SU-DHL-6 (cell line): ENCODE measurements at regions not wholly inside any gene's neighbourhood (a gene's known extent, or its start where the extent isn't known, plus 50 kb on each side); places are given as distances from the start of the nearest gene placed in this dataset.
"Not testable (repeated sequence)": the region's sequence is repeated elsewhere in the genome, so short reads cannot be mapped to it uniquely, and the experiment has no call there.

ENCODE experiments used
- H2AFZ ChIP-seq: fragments of 200-600 bp; sonication (generic); 2 replicates; pipeline ENCODE4 v1.6.1; 2014; ENCODE audit warnings: low read depth, mild to moderate bottlenecking, moderate library complexity, mixed read lengths, antibody characterized with exemption, low read length; ENCODE audit not compliant: severe bottlenecking
- H3F3A ChIP-seq: fragments of 200-600 bp; shearing (Covaris generic); 2 replicates; pipeline ENCODE4 v1.6.0; 2016; ENCODE audit warnings: antibody characterized with exemption, mild to moderate bottlenecking; ENCODE audit not compliant: insufficient read depth
- H3K27ac ChIP-seq: fragments of 200-600 bp; sonication (generic); 2 replicates; pipeline ENCODE4 v1.5.1; 2016; ENCODE audit warnings: low read depth, mild to moderate bottlenecking, low read length, moderate library complexity, mixed read lengths
- H3K27me3 ChIP-seq: fragments of 200-600 bp; sonication (generic), shearing (Covaris generic); 2 replicates; pipeline ENCODE4 v1.6.0; 2014; ENCODE audit warnings: mild to moderate bottlenecking, low read length
- H3K36me3 ChIP-seq: fragments of 200-600 bp; sonication (generic); 2 replicates; pipeline ENCODE4 v1.6.1; 2014; ENCODE audit warnings: mild to moderate bottlenecking, low read length, mixed read lengths
- H3K4me2 ChIP-seq: fragments of 300-600, 200-600 bp; shearing (Covaris generic), sonication (generic); 2 replicates; pipeline ENCODE4 v1.6.0; 2014; ENCODE audit warnings: low read length, low read depth, mild to moderate bottlenecking; ENCODE audit not compliant: poor library complexity, severe bottlenecking
- H3K4me3 ChIP-seq: fragments of 200-600 bp; sonication (generic); 2 replicates; pipeline ENCODE4 v1.5.1; 2014; ENCODE audit warnings: antibody characterized with exemption, low read length, mild to moderate bottlenecking, mixed read lengths; ENCODE audit not compliant: insufficient read depth, poor library complexity, severe bottlenecking
- H3K79me2 ChIP-seq: fragments of 200-600 bp; sonication (generic); 2 replicates; pipeline ENCODE4 v1.6.1; 2014; ENCODE audit warnings: mild to moderate bottlenecking, low read length, moderate library complexity; ENCODE audit not compliant: insufficient read depth
- H3K9ac ChIP-seq: fragments of 200-600 bp; sonication (generic); 2 replicates; pipeline ENCODE4 v1.7.0; 2014; ENCODE audit warnings: mild to moderate bottlenecking, low read length
- H3K9me2 ChIP-seq: fragments of 200-600 bp; sonication (generic); replicated peaks from 2 replicates; pipeline ENCODE4 v1.6.1; 2014; ENCODE audit warnings: low read length; ENCODE audit not compliant: insufficient read depth
- H3K9me3 ChIP-seq: fragments of 200-600 bp; sonication (generic); 2 replicates; pipeline ENCODE4 v1.6.1; 2014; ENCODE audit warnings: low read length, mixed read lengths; ENCODE audit not compliant: insufficient read depth
- H4K20me1 ChIP-seq: fragments of 200-600 bp; sonication (generic); 2 replicates; pipeline ENCODE4 v1.6.1; 2014; ENCODE audit warnings: low read depth, mild to moderate bottlenecking, antibody characterized with exemption, low read length, moderate library complexity, mixed read lengths
- EZH2phosphoT487 ChIP-seq: fragments of 200-600 bp; sonication (generic), shearing (Covaris generic); conservative IDR thresholded peaks from 2 replicates; pipeline ENCODE4 v1.6.1; 2018; ENCODE audit warnings: mild to moderate bottlenecking, antibody characterized with exemption, low read length, moderate library complexity, mixed read lengths
- TF ChIP-seq, protein P1 (sequence below): fragments of 200-600 bp; sonication (generic); IDR thresholded peaks from one replicate; pipeline ENCODE4 v1.5.1; 2017; ENCODE audit warnings: antibody characterized with exemption, mild to moderate bottlenecking, low read length, moderate library complexity; ENCODE audit not compliant: insufficient read depth, poor library complexity, severe bottlenecking

DNA sequence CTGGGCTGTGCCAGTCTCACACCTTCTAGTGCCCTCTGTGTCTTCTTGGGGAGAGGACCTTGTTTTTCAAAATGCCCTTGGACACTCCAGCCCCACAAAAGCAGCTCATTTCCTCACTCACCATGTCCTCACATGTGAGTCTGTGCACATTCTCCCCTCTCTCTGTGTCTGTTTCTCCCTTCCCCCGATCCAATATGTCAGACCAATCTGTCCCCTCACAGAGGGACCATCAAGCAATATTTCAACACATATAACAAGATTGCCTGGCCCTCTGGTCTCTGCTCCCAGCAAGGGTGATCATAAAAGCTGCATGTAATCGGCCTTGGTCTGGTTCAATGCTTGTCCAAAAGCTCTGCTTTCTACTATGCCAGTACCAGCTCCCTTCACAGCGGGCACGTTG, 261.2 kb downstream of the MATN1 start:
- no peaks in the 10 kb centered on the region for H4K20me1 ChIP-seq
- no peak overlapping the region for H3K27ac ChIP-seq
- no peaks in the 10 kb centered on the region for H3K79me2 ChIP-seq
- H3K9ac ChIP-seq: no peak overlapping the region
- no peak overlapping the region for H3K4me2 ChIP-seq
- no peaks in the 10 kb centered on the region for H3K36me3 ChIP-seq
- no peaks in the 10 kb centered on the region for H3F3A ChIP-seq
- H2AFZ ChIP-seq: no peak overlapping the region
- H3K27me3 ChIP-seq: no peaks in the 10 kb centered on the region
- H3K9me3 ChIP-seq: no peaks in the 10 kb centered on the region
- H3K9me2 ChIP-seq: no peaks in the 10 kb centered on the region
- no peak overlapping the region for H3K4me3 ChIP-seq
- TF ChIP-seq EZH2phosphoT487: no peak

DNA sequence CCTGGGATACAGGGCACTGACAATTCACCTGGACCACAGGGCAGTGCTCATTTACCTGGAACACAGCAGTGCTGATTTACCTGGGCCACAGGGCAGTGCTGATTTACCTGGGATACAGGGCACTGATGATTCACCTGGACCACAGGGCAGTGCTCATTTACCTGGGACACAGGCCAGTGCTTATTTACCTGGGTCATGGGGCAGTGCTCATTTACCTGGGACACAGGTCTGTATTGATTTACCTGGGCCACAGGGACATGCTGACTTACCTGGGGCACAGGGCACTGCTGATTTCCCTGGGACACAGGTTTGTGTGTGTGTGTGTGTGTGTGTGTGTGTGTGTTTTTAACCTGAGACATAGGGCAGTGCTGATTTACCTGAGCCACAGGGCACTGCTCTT, 261.7 kb downstream of the MATN1 start:
- no peak overlapping the region for H3K4me2 ChIP-seq
- H4K20me1 ChIP-seq: no peaks in the 10 kb centered on the region
- no peaks in the 10 kb centered on the region for H3F3A ChIP-seq
- no peak overlapping the region for H2AFZ ChIP-seq
- TF ChIP-seq EZH2phosphoT487: no peak
- TF ChIP-seq, protein P1, sequence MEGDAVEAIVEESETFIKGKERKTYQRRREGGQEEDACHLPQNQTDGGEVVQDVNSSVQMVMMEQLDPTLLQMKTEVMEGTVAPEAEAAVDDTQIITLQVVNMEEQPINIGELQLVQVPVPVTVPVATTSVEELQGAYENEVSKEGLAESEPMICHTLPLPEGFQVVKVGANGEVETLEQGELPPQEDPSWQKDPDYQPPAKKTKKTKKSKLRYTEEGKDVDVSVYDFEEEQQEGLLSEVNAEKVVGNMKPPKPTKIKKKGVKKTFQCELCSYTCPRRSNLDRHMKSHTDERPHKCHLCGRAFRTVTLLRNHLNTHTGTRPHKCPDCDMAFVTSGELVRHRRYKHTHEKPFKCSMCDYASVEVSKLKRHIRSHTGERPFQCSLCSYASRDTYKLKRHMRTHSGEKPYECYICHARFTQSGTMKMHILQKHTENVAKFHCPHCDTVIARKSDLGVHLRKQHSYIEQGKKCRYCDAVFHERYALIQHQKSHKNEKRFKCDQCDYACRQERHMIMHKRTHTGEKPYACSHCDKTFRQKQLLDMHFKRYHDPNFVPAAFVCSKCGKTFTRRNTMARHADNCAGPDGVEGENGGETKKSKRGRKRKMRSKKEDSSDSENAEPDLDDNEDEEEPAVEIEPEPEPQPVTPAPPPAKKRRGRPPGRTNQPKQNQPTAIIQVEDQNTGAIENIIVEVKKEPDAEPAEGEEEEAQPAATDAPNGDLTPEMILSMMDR: no peak
- no peak overlapping the region for H3K4me3 ChIP-seq
- no peaks in the 10 kb centered on the region for H3K36me3 ChIP-seq
- H3K9me2 ChIP-seq: no peaks in the 10 kb centered on the region
- H3K27ac ChIP-seq: no peak overlapping the region
- H3K9ac ChIP-seq: no peak overlapping the region
- H3K9me3 ChIP-seq: no peaks in the 10 kb centered on the region
- no peaks in the 10 kb centered on the region for H3K27me3 ChIP-seq
- no peaks in the 10 kb centered on the region for H3K79me2 ChIP-seq

DNA sequence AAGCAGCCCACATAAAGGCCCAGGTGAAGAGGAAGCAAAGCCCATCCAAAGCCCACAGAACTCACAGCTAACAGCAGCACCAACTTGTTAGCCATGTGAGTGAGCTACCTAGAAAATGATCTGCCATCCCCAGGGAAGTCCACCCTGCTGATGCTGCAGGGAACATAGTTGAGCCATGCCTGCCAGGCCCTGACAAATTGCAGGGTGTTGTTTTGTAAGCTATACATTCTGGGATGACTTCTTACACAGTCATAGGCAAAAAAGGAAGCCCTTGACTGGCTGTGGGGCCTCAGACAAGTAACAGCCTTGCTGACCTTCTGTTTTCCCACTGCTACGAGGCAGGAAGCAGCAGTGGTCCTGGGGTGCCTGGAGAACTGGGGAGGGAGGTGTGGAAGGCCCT, 262.7 kb downstream of the MATN1 start:
- Histone ChIP-seq H3K27me3 (no peaks in the 10 kb centered on the region), H3K79me2 (no peaks in the 10 kb centered on the region), H3K27ac (no peak overlapping the region), H4K20me1 (no peaks in the 10 kb centered on the region), H3K4me3 (no peak overlapping the region), H3F3A (no peaks in the 10 kb centered on the region), H3K9me3 (no peaks in the 10 kb centered on the region), H2AFZ (no peak overlapping the region), H3K4me2 (no peak overlapping the region), H3K9ac (no peak overlapping the region), H3K36me3 (no peaks in the 10 kb centered on the region), H3K9me2 (no peaks in the 10 kb centered on the region)
- no peak for TF ChIP-seq EZH2phosphoT487
- TF ChIP-seq, protein P1: no peak

DNA sequence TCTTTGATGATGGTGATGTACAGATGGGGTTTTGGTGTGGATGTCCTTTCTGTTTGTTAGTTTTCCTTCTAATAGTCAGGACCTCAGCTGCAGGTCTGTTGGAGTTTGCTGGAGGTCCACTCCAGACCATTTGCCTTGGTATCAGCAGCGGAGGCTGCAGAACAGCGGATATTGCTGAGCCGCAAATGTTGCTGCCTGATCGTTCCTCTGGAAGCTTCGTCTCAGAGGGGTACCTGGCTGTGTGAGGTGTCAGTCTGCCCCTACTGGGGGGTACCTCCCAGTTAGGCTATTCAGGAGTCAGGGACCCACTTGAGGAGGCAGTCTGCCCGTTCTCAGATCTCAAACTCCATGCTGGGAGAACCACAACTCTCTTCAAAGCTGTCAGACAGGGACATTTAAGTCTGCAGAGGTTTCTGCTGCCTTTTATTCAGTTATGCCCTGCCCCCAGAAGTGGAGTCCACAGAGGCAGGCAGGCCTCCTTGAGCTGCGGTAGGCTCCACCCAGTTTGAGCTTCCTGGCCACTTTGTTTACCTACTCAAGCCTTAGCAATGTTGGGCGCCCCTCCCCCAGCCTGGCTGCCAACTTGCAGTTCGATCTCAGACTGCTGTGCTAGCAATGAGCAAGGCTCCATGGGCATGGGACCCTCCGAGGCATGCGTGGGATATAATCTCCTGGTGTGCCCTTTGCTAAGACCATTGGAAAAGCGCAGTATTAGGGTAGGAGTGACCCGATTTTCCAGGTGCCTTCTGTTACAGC, 264.5 kb downstream of the MATN1 start:
- not testable (repeated sequence) for H3K4me2 ChIP-seq, H3K27ac ChIP-seq, H3K9me2 ChIP-seq, H3K4me3 ChIP-seq, H3F3A ChIP-seq, H3K9ac ChIP-seq, H3K9me3 ChIP-seq, H3K79me2 ChIP-seq, H2AFZ ChIP-seq, H3K27me3 ChIP-seq, H4K20me1 ChIP-seq, H3K36me3 ChIP-seq
